T follicular helper cell (primary cell): ENCODE measurements at regions not wholly inside any gene's neighbourhood (a gene's known extent, or its start where the extent isn't known, plus 50 kb on each side); places are given as distances from the start of the nearest gene placed in this dataset.
"Not testable (repeated sequence)": the region's sequence is repeated elsewhere in the genome, so short reads cannot be mapped to it uniquely, and the experiment has no call there.

ENCODE experiments used
- DNase-seq: peaks from one replicate; pipeline ENCODE4 v3.0.0-alpha.2; 2020; ENCODE audit warnings: low read depth

DNA sequence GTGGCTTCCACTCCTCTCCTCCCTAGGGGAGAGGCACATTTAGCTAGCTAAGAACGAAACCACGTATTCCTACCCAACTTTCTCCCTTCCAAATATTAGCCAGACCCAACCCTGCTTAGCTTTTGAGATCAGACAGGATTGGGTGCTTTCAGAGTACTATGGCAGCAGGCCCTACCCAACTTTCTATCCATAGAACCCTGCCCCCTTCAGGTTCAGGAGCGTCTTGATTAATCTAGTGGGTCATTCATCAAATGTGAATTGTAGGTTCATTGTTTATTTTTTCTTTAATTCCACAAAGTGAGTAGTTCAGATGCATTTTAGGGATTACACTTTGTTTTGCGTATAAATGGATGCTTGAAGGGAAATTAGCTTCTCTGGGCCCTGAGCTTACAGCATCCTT, 188.3 kb downstream of the MIB1 start:
- no peak for DNase-seq

DNA sequence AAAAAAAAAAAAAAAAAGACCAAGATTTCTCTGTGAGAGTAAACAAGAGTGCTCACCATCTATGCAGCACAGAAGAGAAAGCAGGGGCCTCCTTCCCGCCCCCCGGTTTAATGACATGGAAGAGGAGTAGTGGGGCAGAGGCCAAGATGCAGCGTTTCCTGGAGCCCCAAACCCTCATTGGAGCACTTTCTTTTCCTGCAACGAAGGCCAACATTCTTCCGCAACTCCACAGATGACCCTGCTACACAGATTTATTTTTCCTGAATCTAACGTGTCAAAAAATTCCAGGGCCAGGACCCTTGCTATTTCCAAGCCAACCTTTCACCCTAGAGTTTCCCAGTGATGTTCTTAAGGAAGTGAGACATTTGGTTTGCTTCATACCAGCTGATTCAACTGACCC, 189.6 kb downstream of the MIB1 start:
- no peak for DNase-seq

DNA sequence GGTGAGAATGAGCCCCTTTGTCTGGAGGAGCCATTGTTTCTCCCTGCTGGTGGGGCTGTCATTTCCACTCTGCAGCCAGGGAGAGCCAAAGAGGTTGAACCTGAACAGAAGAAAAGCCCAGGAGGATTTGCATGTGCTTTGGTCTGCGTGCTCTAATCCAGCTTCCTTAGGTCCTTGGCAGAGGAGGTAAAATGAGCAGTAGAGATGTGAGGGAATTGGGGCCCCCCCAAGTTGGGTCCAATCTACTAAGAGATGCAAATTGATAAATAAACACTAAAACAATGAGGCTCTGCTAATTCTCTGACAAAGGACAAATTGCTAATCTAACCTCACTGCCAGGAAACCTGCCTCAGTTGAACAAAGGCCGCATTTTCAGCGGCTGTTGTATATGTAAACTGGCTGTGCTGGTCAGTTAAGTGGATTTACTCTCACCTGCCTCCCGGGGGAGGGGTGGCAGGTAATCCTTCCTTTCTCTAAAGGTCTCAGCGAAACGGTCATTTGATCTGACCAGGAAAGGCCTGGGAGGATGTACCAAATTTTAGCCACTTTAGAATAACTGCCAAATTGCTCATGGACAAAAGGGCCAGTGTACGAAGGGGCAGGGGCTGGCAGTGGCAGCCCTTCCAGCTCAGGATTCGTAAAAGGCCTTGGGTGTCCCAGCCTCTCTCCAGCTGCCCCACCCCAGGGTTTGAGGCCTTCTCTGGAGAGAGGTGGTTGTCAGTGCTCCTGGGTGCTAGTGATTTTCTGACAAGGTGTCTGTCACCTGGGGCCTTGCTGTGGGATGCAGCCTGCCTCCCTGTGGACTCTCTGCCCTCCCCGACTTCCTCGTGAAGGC, 193.6 kb downstream of the MIB1 start:
- DNase-seq: no peak

DNA sequence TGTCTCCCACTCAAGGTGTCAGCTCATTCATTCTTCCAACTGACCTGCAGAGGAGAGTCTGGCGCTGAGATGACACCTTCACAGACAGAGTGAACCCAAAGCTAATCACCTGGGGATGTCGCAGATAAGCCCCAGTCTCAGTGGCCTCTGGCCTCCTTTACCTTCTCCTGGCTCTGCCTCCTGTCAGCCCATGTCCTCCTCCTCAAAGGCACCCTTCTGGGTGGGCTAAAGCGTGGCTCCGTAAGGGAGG, 194.1 kb downstream of the MIB1 start:
- no peak for DNase-seq

DNA sequence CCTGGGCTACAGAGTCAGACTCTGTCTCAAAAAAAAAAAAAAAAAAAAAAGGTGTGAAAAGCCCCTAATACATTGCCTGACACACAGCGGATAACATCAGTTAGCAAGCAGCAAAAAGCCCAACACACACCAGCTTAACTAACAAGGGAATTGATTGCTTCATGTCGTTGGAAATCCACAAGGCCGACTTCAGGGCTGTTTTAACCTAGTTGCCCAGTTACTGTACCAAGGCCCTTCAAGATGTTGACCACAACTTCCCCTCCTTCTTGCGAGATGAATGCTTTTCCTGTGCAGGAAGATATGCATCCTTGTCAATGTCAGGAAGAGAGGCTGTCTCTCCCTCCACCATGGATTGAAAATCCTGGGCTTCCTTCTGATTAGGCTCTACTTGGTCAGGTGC, 202.9 kb downstream of the MIB1 start:
- no peak for DNase-seq

DNA sequence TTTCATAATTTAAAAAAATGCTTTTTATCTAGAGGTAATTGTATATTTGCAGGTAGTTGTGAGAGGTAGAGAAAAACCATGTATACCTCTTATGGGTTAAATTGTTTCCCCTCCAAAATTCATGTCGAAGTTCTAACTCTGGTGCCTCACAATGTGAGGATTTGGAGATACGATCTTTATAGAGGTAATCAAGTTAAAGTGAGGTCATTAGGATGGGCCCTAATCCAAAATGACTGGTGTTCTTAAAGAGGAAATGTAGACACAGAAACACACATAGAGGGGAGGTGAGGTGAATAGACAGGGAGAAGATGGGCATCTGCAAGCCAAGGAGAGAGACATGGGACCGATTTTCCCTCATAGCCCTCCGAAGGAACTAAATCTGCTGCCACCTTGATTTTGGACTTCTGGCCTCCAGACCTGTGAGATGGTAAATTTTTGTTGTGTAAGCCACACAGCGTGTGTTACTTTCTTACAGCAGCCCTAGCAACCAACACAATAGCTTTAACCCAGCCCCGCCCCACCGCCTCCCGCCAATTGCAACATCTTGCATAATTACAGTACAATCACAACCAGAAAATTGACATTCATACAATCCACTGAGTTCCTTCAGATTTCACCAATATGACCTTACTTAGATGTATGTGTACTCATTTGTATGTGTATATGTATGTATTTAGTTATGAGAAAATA, 208.9 kb downstream of the MIB1 start:
- DNase-seq: no peak

DNA sequence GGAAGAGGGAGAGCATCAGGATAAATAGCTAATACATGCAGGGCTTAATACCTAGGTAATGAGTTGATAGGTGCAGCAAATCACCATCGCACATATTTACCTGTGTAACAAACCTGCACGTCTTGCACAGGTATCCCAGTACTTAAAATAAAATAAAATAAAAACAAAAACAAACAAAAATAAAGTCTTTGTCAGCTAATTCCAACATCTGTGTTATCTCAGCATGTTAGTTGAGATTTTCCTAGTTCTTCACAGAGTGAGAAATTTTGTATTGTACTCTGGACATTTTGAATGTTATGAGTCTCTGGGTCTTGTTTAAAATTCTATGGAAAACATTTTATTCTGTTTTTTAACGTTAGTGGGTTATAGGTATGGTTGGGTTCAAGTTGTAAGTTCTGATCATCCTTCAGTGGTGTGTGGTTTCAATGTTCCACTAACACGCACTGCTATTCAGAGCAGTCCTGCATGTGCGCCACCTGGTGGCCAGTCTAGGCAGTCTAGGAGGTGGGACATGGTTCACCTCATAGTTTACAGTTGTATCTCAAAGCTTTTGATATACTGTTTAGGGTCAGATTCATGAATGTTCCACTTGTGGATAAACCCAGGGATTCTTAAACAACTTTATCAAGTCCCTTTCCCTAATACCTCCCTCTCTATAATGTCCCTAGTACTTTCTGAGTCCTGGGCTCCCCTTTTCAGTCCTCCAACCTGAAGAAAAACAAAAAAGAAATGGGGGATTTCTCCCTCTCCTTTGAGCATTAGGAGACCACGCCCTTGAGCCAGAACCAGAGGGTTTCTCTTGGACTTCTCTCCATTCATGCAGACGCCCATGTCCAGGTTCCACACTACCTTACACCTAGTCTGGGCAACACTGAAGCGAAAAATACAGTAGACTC, 213.4 kb upstream of the GATA6 start:
- peak; percentile 69 for DNase-seq

DNA sequence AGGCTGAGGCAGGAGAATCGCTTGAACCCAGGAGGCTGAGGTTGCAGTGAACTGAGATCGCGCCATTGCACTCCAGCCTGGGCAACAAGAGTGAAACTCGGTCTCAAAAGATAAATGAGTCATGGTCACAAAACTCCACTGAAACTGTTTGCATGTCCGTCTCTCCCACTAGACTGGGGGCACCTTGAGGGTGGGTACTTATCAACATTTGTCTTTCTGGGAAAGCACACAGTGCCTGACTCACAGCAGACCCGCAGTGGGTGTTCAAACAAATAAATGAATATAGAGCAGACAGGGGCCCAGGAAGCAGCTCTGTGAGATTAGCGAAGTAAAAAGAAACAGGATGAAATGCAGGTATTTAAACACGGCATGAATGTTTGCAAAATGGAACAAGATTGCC, 211.1 kb upstream of the GATA6 start:
- DNase-seq: no peak

DNA sequence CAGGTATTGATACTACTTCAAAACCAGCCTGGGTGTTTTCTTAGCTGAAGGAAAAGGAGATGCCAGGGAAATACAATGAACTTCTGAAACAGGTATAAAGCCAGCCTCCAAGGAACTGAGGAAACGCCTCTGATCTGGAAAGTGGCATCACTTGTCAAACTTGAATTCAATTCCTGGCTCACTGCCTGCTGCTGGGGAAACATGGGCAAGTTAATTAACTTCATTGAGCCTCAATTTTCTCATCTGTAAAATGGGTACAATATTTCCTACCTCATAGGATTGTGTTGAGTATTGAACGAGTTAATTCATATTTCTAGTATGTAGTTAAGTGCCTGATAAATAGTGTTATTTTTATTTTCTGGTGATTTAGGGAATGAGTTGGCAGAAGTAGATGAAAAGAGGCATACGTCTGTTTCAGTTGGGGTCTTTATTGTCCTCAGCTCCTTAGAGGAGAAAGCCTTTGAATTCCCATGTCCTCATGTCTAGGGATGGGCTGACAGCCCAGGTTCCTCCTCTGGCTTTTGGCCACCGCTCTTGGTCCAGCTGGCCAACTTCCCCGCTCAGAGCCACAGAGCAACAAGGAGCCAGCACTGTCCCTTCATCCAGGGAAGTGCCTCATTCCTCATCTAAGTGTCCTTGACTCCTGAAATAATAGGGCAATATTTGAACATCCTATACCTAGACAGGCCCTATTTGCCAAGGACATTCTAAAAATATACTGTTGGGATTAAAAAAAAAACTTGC, 210.5 kb upstream of the GATA6 start:
- no peak for DNase-seq

DNA sequence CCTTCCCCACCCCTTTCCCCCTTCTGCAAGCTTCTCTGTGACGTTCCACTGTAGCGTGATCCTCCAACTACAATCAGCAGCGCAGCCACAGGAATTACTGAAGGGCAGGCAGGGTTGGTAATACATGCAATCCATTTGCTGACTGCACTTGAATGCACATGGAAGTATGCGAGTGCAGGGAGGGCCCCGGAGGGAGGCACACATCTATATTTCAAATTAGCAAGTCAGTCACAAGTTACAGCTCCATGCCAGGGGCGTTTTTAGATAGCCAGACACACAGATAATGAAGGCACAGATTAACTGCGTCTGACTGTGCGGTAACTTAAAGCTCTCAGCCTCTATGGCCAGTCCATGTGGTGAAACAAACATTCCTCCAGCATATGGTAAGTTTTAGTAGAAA, 209.2 kb upstream of the GATA6 start:
- no peak for DNase-seq

DNA sequence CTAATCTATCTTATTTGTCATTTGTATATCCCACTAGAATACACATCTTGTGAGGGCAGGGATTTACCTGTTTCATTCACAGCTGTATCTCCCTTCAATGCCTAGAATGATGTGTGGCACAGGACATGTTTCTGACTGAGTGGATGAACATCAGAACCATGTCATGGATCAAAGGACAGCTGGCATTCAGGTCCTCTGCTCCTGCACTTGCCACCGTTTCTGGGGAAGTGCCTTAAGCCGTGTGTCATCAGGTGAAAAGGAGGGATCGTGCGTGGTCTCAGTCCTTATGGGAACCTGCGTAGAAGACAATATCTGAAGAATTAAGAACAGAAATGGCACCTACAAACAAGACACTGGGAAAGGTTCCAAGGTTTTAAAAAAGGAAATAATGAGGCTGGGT, 206.1 kb upstream of the GATA6 start:
- DNase-seq: no peak

DNA sequence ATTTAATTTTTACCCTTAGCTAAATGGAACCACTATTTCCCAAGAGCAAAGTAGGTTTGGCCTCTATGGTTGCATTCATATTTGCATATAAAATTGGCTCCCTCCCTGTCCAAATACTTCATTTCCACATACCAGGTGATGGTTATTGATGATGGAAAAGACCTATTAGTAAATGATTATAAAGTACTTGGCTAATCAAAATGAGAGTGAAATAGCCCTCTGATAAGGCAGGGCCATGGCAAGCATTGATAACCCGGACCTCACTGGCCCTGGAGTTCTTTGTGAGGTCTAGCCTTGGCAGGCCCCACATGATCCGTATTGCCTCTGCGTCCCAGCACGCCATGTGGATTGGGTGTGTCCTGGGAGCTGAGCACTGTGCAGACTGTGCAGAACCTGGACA, 201.1 kb upstream of the GATA6 start:
- no peak for DNase-seq

DNA sequence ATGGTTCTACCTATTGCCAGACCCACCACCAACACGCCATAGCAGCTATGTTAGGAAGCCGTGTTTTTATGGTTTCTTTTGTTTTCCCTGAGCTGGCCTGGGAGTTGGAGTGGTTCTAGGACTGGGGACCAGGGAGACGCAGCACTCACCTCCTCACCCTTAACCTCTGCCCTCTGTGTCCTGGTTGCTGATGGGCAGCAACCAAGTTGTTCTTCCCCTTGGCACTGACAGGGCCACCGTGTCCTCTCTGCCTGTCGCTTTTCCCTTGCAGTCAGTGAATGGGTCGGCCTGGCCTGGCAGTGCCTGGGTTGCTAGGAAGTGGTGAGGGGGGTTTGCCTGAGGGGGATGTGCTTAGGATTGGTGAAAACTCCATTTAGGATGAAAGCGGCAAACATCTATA, 197.1 kb upstream of the GATA6 start:
- DNase-seq: no peak

DNA sequence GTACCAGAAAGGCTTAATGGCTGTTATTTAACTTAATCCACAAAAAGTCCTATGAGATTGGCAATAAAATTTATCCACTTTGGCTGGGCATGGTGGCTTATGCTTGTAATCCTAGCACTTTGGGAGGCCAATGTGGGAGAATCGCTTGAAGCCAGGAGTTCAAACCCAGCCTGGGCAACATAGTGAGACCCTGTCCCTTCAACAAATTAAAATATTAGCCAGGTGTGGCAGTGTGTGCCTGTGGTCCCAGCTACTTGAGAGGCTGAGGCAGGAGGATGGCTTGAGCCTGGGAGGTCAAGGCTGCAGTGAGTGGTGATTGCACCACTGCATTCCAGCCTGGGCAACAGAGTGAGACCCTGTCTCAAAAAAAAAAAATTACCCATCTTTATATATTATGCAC, 193.4 kb upstream of the GATA6 start:
- DNase-seq: not testable (repeated sequence)

DNA sequence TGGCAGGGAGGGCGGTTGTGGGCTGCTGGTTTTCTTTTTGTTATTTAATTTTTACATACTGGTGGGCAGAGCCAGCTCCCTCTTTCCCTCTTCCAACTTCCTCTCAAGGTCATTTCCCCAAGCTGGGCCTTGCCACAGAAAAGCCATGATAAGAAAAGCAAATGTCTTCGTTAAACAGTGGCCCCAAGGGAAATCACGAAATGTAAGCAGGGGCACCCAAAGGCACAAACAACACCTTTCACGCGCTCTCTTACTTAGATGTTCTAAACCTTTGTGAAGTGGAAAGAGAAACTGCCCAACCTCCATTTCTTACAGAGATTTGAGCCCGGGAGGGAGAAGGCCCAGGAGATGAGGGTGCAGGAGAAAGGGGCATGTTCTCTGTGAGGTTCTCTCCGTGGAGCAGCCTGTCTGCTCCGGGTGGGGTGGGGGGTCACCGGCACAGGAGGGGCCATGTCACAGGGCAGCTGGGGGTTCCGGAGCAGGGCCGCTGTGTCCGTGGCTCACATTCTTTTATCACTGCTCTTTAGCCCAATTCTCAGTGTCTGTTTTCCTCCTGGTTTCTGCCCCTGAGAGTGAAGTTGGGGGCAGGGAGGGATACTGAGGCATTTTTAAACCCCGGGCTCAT, 190.7 kb upstream of the GATA6 start:
- no peak for DNase-seq

DNA sequence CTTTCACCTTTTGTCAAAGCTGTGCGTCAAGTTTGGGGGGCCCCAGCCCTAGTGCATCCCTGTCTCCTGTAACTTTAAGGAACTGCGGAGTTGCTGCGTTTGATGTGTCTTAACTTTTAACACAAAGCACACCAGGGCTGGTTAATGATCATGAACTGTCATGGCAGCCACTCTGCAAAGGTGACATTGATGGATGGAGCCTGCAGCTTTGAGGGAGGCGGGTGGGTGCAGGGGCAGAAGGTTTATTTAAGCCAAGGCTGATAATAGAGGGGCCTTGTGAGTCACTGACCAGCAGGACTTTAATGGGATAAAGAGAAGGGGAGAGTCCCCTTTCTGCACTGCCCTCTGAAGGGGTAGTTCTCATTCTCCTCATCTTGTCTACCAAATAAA, 190.2 kb upstream of the GATA6 start:
- no peak for DNase-seq

DNA sequence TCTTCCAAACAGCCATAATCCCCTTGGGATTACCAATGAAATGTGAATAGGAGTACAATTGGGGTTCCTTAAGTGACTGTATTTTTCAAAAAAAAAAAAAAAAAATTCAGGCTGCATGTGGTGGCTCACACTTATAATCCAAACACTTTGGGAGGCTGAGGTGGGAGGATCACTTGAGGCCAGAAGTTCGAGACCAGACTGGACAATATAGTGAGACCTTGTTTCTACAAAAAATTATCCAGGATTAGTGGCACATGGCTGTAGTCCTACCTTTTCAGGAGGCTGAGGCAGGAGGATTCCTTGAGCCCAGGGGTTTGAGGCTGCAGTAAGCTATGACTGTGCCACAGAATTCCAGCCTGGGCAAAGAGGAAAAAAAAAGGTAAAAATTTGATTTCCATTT, 189.6 kb upstream of the GATA6 start:
- no peak for DNase-seq

DNA sequence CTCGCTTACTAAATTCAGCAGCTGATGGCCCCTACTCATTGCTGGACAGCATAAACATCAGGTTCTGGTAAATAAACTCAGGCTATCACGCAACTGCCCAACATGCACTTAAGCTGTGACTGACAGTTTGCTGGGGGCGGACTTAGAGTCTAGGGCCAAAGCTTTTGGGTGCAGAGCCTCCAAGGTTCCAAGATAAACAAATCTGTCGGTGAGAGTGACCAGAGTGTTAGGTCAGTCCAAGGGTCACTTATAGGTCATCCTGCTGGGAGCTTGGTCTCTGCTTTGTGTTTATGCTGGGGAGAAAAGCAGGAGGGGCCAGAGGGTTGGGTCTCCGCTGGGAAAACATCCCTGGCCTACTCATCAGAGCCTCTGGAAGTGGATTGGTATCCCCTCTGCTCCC, 188.6 kb upstream of the GATA6 start:
- no peak for DNase-seq

DNA sequence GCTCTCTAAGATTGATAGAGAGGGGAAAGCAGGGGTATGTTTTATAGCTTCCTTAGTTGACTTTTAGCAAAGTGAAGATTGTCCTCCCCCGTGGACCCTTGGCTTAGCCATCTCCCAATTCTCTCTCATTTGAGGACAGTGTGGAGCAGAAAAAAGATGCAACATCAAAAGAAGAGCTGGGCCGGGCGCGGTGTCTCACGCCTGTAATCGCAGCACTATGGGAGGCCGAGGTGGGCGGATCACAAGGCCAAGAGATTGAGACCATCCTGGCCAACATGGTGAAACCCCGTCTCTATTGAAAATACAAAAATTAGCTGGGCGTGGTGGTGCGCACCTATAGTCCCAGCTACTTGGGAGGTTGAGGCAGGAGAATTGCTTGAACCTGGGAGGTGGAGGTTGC, 187.9 kb upstream of the GATA6 start:
- DNase-seq: not testable (repeated sequence)

DNA sequence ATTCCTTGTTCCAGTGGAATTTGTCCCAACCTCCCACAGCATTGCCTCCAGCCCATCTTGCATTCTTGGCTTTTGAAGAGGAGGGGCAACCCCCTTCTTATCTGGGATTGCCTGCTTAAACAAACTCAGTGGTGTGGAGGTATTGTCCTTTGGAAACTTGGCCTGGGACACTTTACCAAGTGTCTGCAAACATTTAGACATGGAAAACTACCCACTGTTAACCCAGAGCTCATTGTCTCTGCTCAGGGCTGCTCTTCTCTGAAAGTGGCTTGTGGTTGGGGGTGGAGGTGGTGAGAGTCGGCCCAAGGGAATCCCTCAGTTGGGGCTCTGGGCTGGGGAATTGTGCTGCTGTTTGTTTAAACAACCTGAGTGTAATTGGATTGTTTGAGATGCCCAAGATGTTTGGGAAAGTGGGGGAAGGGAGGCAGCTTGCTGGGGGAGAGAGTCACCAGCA, 178.3 kb upstream of the GATA6 start:
- no peak for DNase-seq

DNA sequence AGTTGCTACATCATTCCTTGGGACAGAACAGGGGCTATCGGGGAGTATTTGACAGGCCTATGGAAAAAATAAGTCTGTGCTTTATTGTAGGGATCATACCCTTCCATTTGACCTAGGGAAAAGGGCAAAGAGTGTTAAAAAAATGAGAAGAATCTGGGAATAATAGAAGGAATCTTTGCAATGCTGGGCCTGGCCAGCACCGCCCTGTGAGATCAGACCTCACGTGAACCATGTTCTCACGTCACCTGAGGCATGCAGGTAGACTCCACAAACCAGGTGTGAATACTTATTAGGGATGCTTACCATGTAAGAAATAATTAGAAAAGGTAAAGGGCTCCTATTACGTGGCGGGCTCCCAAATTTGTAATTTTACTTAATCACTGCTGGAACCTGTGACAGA, 177.5 kb upstream of the GATA6 start:
- DNase-seq: no peak

DNA sequence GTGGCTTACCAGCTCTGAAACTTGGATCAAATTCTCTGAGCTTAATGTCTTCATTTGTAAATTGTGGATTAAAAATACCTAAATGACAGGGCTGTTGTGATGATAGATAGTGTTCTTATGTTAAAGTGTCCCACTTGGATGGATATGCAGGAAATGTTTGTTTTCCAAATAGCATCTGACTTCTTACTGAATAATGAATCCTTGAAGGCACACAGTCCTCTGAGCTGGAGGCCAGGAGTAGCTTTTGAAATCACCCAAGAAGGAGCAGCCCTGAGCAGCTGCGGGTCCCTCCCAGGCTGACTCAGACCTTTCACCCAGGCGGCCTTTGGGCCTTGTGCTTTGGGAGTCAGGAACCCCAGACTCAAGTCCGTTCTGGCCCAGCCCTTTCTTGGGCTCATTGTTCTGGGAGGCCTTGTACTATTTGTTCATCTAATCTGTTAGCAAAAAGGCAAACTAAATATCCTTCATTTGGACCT, 173.0 kb upstream of the GATA6 start:
- DNase-seq: no peak
